ENCODE measurements at regions not wholly inside any gene's neighbourhood (a gene's known extent, or its start where the extent isn't known, plus 50 kb on each side); places are given as distances from the start of the nearest gene placed in this dataset.
"Not testable (repeated sequence)": the region's sequence is repeated elsewhere in the genome, so short reads cannot be mapped to it uniquely, and the experiment has no call there.

- TF ChIP-seq, protein P1, sequence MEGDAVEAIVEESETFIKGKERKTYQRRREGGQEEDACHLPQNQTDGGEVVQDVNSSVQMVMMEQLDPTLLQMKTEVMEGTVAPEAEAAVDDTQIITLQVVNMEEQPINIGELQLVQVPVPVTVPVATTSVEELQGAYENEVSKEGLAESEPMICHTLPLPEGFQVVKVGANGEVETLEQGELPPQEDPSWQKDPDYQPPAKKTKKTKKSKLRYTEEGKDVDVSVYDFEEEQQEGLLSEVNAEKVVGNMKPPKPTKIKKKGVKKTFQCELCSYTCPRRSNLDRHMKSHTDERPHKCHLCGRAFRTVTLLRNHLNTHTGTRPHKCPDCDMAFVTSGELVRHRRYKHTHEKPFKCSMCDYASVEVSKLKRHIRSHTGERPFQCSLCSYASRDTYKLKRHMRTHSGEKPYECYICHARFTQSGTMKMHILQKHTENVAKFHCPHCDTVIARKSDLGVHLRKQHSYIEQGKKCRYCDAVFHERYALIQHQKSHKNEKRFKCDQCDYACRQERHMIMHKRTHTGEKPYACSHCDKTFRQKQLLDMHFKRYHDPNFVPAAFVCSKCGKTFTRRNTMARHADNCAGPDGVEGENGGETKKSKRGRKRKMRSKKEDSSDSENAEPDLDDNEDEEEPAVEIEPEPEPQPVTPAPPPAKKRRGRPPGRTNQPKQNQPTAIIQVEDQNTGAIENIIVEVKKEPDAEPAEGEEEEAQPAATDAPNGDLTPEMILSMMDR (IDR thresholded peaks at IDR 0.05; ENCODE audit: low read depth, low read length, missing input control) = not testable (repeated sequence)
- TF ChIP-seq ATF3 (IDR thresholded peaks at IDR 0.05); YY1 (IDR thresholded peaks at IDR 0.05); MAX (IDR thresholded peaks at IDR 0.05); JUND (IDR thresholded peaks at IDR 0.05); SP1 (IDR thresholded peaks at IDR 0.05); GABPA (IDR thresholded peaks at IDR 0.05 in 1 of 2, conservative IDR thresholded peaks at IDR 0.05 in 1 of 2); RAD21 (IDR thresholded peaks at IDR 0.05); RXRA (IDR thresholded peaks at IDR 0.05); NR2F2 (IDR thresholded peaks at IDR 0.05); EGR1 (IDR thresholded peaks at IDR 0.05; ENCODE audit: low read depth in 2 of 2): not testable (repeated sequence)
- TF ChIP-seq, protein P2, sequence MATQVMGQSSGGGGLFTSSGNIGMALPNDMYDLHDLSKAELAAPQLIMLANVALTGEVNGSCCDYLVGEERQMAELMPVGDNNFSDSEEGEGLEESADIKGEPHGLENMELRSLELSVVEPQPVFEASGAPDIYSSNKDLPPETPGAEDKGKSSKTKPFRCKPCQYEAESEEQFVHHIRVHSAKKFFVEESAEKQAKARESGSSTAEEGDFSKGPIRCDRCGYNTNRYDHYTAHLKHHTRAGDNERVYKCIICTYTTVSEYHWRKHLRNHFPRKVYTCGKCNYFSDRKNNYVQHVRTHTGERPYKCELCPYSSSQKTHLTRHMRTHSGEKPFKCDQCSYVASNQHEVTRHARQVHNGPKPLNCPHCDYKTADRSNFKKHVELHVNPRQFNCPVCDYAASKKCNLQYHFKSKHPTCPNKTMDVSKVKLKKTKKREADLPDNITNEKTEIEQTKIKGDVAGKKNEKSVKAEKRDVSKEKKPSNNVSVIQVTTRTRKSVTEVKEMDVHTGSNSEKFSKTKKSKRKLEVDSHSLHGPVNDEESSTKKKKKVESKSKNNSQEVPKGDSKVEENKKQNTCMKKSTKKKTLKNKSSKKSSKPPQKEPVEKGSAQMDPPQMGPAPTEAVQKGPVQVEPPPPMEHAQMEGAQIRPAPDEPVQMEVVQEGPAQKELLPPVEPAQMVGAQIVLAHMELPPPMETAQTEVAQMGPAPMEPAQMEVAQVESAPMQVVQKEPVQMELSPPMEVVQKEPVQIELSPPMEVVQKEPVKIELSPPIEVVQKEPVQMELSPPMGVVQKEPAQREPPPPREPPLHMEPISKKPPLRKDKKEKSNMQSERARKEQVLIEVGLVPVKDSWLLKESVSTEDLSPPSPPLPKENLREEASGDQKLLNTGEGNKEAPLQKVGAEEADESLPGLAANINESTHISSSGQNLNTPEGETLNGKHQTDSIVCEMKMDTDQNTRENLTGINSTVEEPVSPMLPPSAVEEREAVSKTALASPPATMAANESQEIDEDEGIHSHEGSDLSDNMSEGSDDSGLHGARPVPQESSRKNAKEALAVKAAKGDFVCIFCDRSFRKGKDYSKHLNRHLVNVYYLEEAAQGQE (IDR thresholded peaks at IDR 0.05) = not testable (repeated sequence)
Measured at GRCh38 chr11:94238154-94238735, 66.1 kb upstream of the IZUMO1R start.
